WTC11 (cell line): ENCODE measurements at regions not wholly inside any gene's neighbourhood (a gene's known extent, or its start where the extent isn't known, plus 50 kb on each side); places are given as distances from the start of the nearest gene placed in this dataset.

Experiments
- ATAC-seq: fragments of 200-7000 bp; cut with Tn5 transposase; 2 replicates; pipeline ENCODE4 v1.10.0; 2021; ENCODE audit warnings: mild to moderate bottlenecking, moderate library complexity
- CTCF ChIA-PET: fragments of 300-600 bp; sonication (Branson Sonifier 250); formaldehyde crosslinking; loops from one replicate; lab custom pipeline; 2021; ENCODE audit warnings: antibody characterized with exemption; lab: Charles Lee
- POLR2A ChIA-PET: fragments of 350-600 bp; sonication (Branson Sonifier 250); formaldehyde crosslinking; loops from one replicate; lab custom pipeline; 2021; ENCODE audit warnings: antibody characterized with exemption; lab: Charles Lee
- DNase-seq: peaks from one replicate; pipeline ENCODE4 v3.0.0; 2021; ENCODE audit warnings: low spot score
- H3K27ac Mint-ChIP-seq: 2 replicates; pipeline ENCODE4 v1.8.0; 2021; ENCODE audit warnings: mixed read lengths
- H3K27me3 Mint-ChIP-seq: 2 replicates; pipeline ENCODE4 v1.8.0; 2021; ENCODE audit warnings: low read depth, mild to moderate bottlenecking, moderate library complexity, mixed read lengths
- H3K36me3 Mint-ChIP-seq: 2 replicates; pipeline ENCODE4 v1.8.0; 2021; ENCODE audit warnings: mixed read lengths
- H3K4me1 Mint-ChIP-seq: 2 replicates; pipeline ENCODE4 v1.8.0; 2022; ENCODE audit warnings: mixed read lengths
- H3K4me3 Mint-ChIP-seq: 2 replicates; pipeline ENCODE4 v1.8.0; 2021; ENCODE audit warnings: mild to moderate bottlenecking, moderate library complexity, mixed read lengths
- H3K9me3 Mint-ChIP-seq: 2 replicates; pipeline ENCODE4 v1.8.0; 2021; ENCODE audit warnings: mixed read lengths
- CBFB ChIP-seq: sonication (generic); formaldehyde crosslinking; IDR thresholded peaks from 2 replicates; pipeline ENCODE4 v1.8.1; 2022; ENCODE audit warnings: mild to moderate bottlenecking, low read depth, missing genetic modification reagents
- CREM ChIP-seq: sonication (generic); formaldehyde crosslinking; IDR thresholded peaks from 2 replicates; pipeline ENCODE4 v1.8.1; 2022; ENCODE audit warnings: mild to moderate bottlenecking, missing genetic modification reagents, moderate library complexity
- CTCF ChIP-seq: fragments of 200-600 bp; IDR thresholded peaks from 2 replicates; pipeline ENCODE4 v1.8.0; 2022; ENCODE audit warnings: antibody characterized with exemption
- EMX1 ChIP-seq: fragments of 250-450 bp; sonication (Bioruptor Pico); IDR thresholded peaks from 2 replicates; pipeline ENCODE4 v1.8.0; 2021; ENCODE audit warnings: mild to moderate bottlenecking
- ETV6 ChIP-seq: sonication (generic); formaldehyde crosslinking; IDR thresholded peaks from 2 replicates; pipeline ENCODE4 v1.8.1; 2022; ENCODE audit warnings: mild to moderate bottlenecking, missing genetic modification reagents
- GABPB1 ChIP-seq: sonication (generic); formaldehyde crosslinking; IDR thresholded peaks from 2 replicates; pipeline ENCODE4 v1.8.1; 2023; ENCODE audit warnings: mild to moderate bottlenecking, missing genetic modification reagents
- JUN ChIP-seq: sonication (generic); formaldehyde crosslinking; IDR thresholded peaks from 2 replicates; pipeline ENCODE4 v1.8.0; 2023; ENCODE audit warnings: mild to moderate bottlenecking, missing genetic modification reagents
- MAX ChIP-seq: sonication (generic); formaldehyde crosslinking; IDR thresholded peaks from 2 replicates; pipeline ENCODE4 v1.8.0; 2022; ENCODE audit warnings: mild to moderate bottlenecking, missing genetic modification reagents
- MLX ChIP-seq: sonication (generic); formaldehyde crosslinking; IDR thresholded peaks from 2 replicates; pipeline ENCODE4 v1.8.1; 2023; ENCODE audit warnings: mild to moderate bottlenecking, missing genetic modification reagents, moderate library complexity
- NFE2L1 ChIP-seq: sonication (generic); formaldehyde crosslinking; IDR thresholded peaks from 2 replicates; pipeline ENCODE4 v1.8.1; 2023; ENCODE audit warnings: missing genetic modification reagents
- NR1H2 ChIP-seq: sonication (generic); formaldehyde crosslinking; IDR thresholded peaks from 2 replicates; pipeline ENCODE4 v1.9.0; 2021; ENCODE audit warnings: mild to moderate bottlenecking, moderate library complexity, missing genetic modification reagents
- PREB ChIP-seq: sonication (generic); formaldehyde crosslinking; IDR thresholded peaks from 2 replicates; pipeline ENCODE4 v1.8.1; 2022; ENCODE audit warnings: mild to moderate bottlenecking, missing genetic modification reagents, moderate library complexity, borderline replicate concordance
- TEAD1 ChIP-seq: sonication (generic); formaldehyde crosslinking; IDR thresholded peaks from 2 replicates; pipeline ENCODE4 v1.8.0; 2022; ENCODE audit warnings: mild to moderate bottlenecking, missing genetic modification reagents
- TEAD4 ChIP-seq: sonication (generic); formaldehyde crosslinking; IDR thresholded peaks from 2 replicates; pipeline ENCODE4 v1.8.0; 2022; ENCODE audit warnings: mild to moderate bottlenecking, missing genetic modification reagents
- TF ChIP-seq, protein P1 (sequence below): sonication (generic); formaldehyde crosslinking; IDR thresholded peaks from 2 replicates; pipeline ENCODE4 v1.8.0; 2022; ENCODE audit warnings: mild to moderate bottlenecking, missing genetic modification reagents
- TF ChIP-seq, protein P2 (sequence below): sonication (generic); formaldehyde crosslinking; IDR thresholded peaks from 2 replicates; pipeline ENCODE4 v1.8.1; 2023; ENCODE audit warnings: mild to moderate bottlenecking, missing genetic modification reagents, moderate library complexity
- TF ChIP-seq, protein P3 (sequence below): sonication (generic); formaldehyde crosslinking; IDR thresholded peaks from 2 replicates; pipeline ENCODE4 v1.8.1; 2023; ENCODE audit warnings: mild to moderate bottlenecking, missing genetic modification reagents, borderline replicate concordance

GRCh38 chr15:53197426-53197839 lies 407.3 kb upstream of the ONECUT1 start:
- TF ChIP-seq GABPB1 (peak; percentile 30; the same call in 1 of the 2 replicates), NR1H2 (CRISPR knock-in tag) (no peak), CBFB (no peak), EMX1 (no peak), PREB (CRISPR knock-in tag) (no peak), TEAD1 (peak; percentile 62; the same call in 1 of the 2 replicates), JUN (CRISPR knock-in tag) (no peak), CREM (CRISPR knock-in tag) (no peak), NFE2L1 (CRISPR knock-in tag) (no peak), ETV6 (CRISPR knock-in tag) (0 out of 2 replicates have a peak, but pooled peaks have one; percentile 23), MAX (CRISPR knock-in tag) (peak; percentile 62; the same call in 1 of the 2 replicates), MLX (CRISPR knock-in tag) (no peak), TEAD4 (CRISPR knock-in tag) (peak; percentile 52; the same call in 1 of the 2 replicates), CTCF (peak; percentile 94)
- TF ChIP-seq, protein P1, sequence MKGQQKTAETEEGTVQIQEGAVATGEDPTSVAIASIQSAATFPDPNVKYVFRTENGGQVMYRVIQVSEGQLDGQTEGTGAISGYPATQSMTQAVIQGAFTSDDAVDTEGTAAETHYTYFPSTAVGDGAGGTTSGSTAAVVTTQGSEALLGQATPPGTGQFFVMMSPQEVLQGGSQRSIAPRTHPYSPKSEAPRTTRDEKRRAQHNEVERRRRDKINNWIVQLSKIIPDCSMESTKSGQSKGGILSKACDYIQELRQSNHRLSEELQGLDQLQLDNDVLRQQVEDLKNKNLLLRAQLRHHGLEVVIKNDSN (CRISPR knock-in tag) = peak; percentile 58; the same call in 1 of the 2 replicates
- TF ChIP-seq, protein P2, sequence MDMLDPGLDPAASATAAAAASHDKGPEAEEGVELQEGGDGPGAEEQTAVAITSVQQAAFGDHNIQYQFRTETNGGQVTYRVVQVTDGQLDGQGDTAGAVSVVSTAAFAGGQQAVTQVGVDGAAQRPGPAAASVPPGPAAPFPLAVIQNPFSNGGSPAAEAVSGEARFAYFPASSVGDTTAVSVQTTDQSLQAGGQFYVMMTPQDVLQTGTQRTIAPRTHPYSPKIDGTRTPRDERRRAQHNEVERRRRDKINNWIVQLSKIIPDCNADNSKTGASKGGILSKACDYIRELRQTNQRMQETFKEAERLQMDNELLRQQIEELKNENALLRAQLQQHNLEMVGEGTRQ (CRISPR knock-in tag) = peak; percentile 79
- TF ChIP-seq, protein P3, sequence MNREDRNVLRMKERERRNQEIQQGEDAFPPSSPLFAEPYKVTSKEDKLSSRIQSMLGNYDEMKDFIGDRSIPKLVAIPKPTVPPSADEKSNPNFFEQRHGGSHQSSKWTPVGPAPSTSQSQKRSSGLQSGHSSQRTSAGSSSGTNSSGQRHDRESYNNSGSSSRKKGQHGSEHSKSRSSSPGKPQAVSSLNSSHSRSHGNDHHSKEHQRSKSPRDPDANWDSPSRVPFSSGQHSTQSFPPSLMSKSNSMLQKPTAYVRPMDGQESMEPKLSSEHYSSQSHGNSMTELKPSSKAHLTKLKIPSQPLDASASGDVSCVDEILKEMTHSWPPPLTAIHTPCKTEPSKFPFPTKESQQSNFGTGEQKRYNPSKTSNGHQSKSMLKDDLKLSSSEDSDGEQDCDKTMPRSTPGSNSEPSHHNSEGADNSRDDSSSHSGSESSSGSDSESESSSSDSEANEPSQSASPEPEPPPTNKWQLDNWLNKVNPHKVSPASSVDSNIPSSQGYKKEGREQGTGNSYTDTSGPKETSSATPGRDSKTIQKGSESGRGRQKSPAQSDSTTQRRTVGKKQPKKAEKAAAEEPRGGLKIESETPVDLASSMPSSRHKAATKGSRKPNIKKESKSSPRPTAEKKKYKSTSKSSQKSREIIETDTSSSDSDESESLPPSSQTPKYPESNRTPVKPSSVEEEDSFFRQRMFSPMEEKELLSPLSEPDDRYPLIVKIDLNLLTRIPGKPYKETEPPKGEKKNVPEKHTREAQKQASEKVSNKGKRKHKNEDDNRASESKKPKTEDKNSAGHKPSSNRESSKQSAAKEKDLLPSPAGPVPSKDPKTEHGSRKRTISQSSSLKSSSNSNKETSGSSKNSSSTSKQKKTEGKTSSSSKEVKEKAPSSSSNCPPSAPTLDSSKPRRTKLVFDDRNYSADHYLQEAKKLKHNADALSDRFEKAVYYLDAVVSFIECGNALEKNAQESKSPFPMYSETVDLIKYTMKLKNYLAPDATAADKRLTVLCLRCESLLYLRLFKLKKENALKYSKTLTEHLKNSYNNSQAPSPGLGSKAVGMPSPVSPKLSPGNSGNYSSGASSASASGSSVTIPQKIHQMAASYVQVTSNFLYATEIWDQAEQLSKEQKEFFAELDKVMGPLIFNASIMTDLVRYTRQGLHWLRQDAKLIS (CRISPR knock-in tag) = no peak
- TF ChIP-seq, all 79 proteins: peak for 8
- ChIA-PET POLR2A (interaction anchor here (0.9 to 1.6 kb wide), 2 partner anchors 105 to 393 kb away, joined by 3 read pairs; no protein-coding TSS in a partner anchor), CTCF (interaction anchor here (0.6 to 1.5 kb wide), 36 partner anchors 15 to 1912 kb away, joined by 3 to 10 read pairs (median 3); no protein-coding TSS in a partner anchor)
- Mint-ChIP-seq H3K27me3 (peaks cover 12% of the 10 kb centered on the region), H3K4me3 (peak overlapping the region; percentile 53), H3K4me1 (peaks cover 19% of the 10 kb centered on the region), H3K27ac (no peak overlapping the region), H3K36me3 (no peaks in the 10 kb centered on the region), H3K9me3 (peaks cover 3% of the 10 kb centered on the region; the same call in 1 of the 2 replicates)
- ATAC-seq = peak; percentile 99
- DNase-seq = peak; percentile 84
